Hematopoietic multipotent progenitor cell treated with erythropoietin and hydrocortisone succinate and interleukin-3 and kit ligand, for 6 days (in vitro differentiated cells): ENCODE measurements at regions not wholly inside any gene's neighbourhood (a gene's known extent, or its start where the extent isn't known, plus 50 kb on each side); places are given as distances from the start of the nearest gene placed in this dataset.

Experiments used
- DNase-seq: peaks from one replicate; pipeline ENCODE4 v3.0.0-alpha.2; 2015

DNA sequence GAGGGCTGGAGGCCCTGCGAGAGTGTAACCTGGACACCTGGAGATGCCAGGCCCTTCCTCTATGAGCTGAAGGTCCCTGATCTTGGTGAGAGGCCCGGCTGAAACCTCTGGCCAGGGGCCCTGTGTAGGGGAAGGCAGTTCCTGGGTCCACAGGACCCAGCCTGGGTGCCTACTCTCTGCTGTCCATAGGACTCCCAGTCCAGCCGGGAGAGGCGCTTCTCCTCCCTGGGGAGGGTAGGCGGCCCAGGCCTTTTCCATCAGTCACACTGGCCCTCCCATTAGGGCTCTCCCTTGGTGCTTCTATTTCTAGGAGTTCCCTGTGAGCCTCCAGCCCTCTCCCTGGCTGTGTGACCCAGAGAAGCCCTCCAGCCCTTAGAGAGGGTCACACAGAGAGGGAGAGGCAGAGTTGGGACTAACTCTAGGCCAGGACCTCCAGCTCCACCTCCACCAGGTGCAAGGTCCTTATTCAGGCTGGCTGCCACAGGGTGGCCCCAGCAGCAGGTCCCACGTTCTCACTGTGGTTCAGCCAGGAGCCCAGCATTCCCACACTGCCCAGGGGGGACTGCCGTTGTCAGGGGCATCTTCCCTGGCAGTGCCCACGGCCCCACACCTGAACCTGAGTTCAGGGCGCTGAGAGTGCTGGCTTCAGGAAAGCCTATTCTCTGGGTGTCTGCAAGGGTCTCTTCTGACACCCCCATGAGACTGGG is 146.8 kb downstream of the SMAD6 start:
- DNase-seq: no peak

DNA sequence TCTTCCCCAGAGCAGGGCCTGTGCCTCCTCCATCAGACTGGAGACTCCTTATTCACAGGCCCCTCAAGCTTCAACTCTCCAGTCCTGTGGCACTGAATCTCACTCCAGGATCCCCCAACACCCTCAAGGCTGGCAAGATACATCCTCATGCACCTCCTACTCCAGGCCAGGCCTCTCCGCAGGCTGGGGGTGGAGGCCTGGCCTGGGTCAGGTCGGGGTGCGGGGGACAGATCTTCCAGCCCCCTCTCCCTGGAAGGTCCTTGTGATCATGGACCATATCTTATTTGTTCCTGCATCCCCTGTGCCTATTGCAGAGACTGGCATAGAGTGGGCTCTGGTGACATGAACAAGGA is 147.3 kb downstream of the SMAD6 start:
- DNase-seq: no peak

DNA sequence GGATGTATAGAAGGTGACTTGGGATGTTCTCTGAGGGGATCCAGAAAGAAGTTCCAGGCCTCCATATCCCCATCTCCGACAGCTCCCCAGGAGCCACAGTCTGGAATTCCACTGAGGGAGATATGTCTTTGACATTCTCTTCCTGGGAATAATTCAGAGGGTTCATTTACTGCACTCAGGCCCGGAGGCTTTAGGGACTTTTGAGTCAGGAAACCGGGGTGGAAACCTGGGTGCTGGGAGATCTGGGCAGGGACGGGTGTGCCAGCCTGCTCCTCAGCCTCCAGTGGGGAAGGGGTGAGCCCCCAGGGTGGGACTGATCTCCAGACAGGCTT is 147.7 kb downstream of the SMAD6 start:
- DNase-seq: no peak

DNA sequence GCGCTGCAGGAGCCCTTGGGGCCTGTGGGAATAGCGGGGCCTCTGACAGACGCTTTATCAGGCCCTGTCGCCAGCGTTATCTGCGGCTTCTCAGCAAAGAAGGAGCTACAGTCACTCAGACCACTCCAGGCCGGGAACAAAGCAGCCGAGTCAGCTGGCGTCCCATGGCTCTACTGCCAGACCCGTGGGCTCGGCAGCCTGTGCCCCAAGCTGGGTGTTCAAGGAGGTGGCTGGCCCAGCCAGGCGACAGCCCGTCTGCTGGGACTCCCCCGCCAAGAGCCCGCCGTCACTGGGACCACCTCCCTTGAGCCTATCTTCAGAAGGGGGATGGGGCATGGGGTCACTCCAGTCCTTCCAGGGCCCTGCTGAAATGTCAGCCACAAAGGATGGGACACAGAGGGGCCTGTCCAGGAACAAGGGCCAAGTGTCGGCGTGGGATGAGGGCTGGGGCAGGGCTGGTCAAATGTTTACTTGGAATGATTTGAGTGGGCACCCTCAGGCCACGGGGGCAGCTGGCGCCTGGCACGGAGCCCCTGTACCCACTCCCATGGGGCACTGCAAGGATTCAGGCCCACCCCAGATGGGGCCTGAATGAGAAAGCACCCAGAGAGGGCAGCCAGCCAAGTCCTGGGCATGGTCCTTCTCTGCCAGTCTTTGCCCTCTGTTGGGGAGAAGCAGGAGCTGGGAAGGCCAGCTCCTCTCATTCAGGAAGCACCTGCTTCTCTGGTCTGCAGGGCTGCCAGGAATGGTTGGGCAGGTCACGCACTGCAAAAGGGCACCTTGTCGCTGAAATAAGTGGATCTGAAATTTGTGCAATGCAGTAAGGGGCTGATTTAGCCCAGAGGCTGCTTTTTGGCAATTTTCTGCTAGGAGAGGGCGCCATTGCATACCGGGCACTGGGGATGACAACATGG is 148.3 kb downstream of the SMAD6 start:
- peak; percentile 40 for DNase-seq

GRCh38 chr15:66850996-66851310 is 148.9 kb downstream of the SMAD6 start:
- DNase-seq: no peak

- peak; percentile 89 for DNase-seq
These were observed 149.5 kb downstream of the SMAD6 start for GRCh38 chr15:66851311-66852063.

- no peak for DNase-seq
These were observed 150.2 kb downstream of the SMAD6 start for GRCh38 chr15:66852064-66852905.

- no peak for DNase-seq
These were observed 152.3 kb downstream of the SMAD6 start for GRCh38 chr15:66854012-66854965.

- DNase-seq: no peak
These were observed 153.0 kb downstream of the SMAD6 start for GRCh38 chr15:66855041-66855440.

DNA sequence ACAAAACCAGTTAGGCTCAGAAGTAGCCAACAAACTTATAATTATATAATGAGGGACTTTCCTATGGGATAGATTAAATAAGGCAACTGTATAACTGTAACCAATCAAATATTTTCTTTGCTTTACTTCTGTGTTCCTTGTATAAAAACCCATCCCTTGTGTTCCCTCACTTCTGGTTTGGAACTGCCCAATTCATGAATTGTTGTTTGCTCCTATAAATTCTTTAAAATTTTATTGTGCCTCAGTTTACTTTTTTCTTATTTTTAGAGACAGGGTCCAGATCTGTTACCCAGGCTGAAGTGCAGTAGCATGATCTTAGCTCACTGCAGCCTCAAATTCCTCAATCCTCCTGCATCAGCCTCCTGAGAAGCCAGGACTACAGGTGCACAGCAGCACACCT is 155.7 kb downstream of the SMAD6 start:
- DNase-seq: no peak

DNA sequence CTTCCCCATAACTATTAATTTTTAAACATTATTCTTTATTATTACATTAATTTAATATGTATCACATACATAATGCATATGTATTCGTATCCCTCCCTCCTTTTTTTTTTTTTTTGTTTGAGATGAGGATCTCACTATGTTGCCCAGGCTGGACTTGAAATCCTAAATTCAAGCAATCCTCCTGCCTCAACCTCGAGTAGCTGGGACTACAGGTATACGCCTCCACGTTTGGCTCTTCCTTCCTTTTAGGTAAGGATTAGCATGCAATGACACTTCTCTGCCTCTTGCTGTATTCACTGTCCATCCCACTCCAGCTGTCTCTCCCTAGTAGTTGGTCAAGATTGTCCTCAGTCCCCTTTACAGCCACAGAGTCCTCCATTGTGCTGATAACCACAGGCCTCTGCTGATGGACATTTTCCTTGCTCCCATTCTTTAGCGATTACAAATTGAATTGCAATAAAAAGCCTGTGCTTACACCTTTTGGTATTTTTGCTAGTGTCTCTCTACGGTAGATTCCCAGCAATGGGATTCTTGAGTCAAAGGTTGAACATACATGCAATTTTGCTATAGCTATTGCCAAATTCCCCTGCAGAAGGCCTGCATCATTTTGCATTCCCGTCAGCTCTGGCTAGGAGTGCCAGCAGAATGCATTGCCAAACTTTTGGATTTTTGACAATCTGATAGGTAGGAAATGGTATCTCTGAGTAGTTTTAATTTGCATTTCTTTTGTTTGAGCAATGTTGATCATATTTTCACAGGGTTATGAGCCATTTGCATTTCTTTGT is 156.6 kb downstream of the SMAD6 start:
- no peak for DNase-seq

GRCh38 chr15:66859688-66860253 is 157.7 kb downstream of the SMAD6 start:
- DNase-seq: no peak

GRCh38 chr15:66860844-66861243 is 158.8 kb downstream of the SMAD6 start:
- DNase-seq: no peak

DNA sequence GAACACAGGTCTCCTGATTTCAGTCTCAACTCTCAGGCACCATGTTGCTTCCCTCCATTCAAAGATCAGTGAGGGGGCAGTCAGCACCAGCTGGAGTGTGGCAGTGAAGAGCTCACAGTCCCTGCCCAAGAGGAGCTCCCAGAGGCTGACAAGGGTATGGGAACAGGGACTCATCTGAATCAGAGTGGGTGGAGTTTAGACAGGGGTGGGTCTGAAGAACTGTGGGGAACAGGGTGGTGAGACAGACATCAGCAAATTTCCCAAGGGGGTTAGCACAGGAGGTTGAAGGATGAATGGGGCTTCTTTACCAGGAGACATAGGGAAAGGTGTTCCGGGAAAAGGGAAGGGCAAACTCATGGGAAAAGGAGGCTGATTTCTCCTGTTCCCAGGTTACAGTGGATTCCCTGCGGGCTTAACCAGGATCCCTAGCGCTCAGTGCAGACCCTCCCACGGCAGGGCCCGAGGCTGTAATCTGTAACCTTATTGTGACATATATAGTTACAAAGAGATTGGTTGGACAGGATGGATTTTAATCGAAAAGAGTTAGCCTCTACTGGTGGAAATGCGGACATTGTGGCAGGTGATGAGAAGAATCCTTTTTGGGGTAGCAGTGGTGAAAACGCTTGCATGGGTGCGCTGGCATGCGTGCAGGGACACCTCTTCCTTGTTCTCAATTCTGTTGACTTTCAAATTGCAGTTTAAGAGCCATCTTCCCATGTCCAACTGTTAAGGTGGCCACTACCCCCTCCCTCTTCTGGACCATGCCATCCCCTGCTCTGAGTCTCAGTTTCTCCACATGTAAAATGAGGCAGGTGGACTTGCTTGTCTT is 160.3 kb downstream of the SMAD6 start:
- no peak for DNase-seq

GRCh38 chr15:66862940-66863335 is 160.9 kb downstream of the SMAD6 start:
- DNase-seq: peak; percentile 84

GRCh38 chr15:66863390-66864085 is 161.5 kb downstream of the SMAD6 start:
- DNase-seq: no peak

GRCh38 chr15:66864086-66864830 is 162.2 kb downstream of the SMAD6 start:
- DNase-seq: no peak

DNA sequence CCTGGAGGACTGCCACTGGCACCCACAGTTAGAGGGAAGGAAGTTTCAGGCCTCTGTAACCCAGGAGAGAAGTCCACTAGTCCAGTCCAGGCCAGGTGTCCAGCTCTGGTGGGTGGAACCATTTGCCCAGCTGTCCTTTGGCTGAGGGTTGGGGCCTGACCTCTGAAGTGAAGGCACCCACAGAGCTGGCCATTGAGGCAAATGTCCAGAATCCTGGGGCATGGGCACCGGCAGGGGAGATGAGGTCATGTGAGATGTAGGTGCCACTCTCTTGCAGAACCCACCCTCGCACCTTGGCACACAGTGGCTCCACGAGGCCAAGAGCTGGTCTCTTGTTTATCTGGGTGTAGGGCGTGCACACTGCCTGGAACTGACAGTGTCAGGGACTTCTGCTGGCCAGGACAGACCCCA is 162.8 kb downstream of the SMAD6 start:
- no peak for DNase-seq
